Non-pigmented ciliary epithelial cell (primary cell): ENCODE measurements at regions not wholly inside any gene's neighbourhood (a gene's known extent, or its start where the extent isn't known, plus 50 kb on each side); places are given as distances from the start of the nearest gene placed in this dataset.
A peak's percentile ranks its signal among the peaks of the same experiment; 100 is the strongest.

ENCODE experiments used
- DNase-seq: peaks from one replicate; pipeline ENCODE4 v3.0.0-alpha.2; 2010; ENCODE audit warnings: low read depth

GRCh38 chr20:12022126-12022525 is 104.4 kb downstream of the BTBD3 start:
- no peak for DNase-seq

DNA sequence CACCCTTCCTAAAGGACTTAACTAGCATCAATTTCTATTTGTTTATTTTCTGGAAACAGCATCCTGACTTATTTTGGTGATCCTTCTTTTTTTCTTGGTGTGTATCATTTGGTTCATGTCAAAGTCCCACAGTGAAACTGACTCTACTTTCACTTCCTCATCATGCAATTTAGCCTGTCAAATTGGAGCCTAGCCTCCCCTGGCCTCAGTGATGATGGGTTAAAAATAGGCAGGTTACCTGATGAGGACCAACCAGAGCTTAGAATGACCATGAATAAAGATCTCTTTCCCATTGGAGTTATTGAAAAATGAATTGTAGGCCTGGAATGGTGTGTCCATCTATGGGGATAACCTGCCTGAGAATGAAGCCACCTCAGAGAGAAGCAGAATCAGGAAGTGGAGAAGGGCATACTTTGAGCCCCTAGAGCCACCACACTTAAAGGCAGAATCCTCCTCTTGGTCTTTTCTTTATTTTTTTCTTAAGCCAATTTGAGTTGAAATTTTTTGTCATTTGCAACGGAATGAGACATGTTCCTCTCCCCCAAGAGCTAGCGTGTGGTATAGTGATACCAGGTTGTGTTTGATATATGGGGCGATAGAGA is 105.6 kb downstream of the BTBD3 start:
- no peak for DNase-seq

DNA sequence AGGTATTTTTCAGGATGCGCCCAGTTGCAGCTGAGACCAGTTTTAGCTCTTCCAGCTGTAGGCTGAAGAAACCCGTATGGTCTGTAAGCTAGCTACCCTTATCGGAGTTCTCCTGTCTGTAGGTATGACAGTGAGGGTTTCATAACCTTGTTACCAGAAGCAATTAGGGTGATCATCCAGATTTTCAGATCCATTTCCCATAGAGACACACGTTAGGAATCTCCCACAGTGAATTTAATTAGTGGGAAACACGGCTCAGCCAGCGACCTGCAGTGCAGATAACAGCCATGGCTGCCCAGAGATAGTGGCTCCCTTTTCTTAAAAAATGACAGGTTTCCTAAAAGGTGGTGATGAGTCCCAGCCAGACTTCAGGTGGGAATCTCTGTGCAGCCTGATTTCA is 111.1 kb downstream of the BTBD3 start:
- no peak for DNase-seq

DNA sequence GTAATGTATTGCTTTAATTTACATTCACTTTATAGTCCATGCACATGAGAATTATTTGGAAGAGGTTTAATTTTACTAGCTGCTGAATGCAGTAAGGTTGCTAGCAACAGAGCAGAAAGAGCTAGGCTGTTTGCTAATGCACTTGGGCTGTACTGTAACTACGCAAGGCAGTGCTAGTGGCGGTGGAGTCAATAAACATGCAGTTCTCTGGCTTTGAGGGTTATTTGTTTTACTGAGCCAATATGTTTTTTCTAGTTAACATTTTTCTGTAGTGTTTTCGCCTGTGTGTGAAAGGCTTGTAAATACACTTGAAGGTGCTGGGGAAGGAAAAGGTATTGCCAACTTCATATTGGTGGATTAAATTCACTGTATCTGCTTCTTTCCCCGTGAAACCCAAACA is 112.8 kb downstream of the BTBD3 start:
- DNase-seq, result no peak

DNA sequence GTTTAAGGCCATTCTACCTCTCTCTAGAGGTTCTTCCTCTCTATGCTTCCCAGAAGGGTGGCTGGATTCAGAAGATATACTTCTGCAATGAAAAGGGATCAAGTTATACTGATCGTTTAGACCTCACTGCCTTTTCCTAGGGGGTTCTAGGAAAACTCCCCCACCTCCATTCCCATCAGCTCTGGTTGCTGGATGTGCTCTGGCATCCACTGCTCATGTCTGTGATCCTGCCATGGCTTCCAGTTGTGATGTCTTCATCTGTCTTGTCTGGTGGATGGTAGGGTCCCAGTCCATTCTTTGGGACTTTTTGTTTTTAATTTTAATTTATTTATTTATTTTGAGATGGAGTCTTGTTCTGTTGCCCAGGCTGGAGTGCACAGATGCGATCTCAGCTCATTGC is 118.4 kb downstream of the BTBD3 start:
- no peak for DNase-seq

DNA sequence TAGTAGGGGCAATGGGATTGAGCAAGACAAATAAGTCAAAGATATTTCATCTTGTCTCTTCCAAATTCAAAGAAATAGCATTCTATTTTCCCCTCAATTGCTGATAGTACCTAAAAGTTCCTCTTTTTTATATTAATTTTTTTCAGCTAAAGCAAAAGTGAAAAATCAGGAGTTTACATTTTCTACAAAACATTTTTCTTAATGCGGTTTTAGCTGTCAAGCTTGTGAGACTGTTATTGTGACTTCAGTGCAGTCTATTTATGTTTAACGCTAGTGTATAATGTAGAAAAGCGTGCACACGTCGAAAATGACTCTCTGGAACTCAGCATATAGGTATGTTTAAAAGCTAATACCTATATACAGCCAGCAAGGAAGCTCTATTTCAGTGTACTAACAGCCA is 119.8 kb downstream of the BTBD3 start:
- no peak for DNase-seq

DNA sequence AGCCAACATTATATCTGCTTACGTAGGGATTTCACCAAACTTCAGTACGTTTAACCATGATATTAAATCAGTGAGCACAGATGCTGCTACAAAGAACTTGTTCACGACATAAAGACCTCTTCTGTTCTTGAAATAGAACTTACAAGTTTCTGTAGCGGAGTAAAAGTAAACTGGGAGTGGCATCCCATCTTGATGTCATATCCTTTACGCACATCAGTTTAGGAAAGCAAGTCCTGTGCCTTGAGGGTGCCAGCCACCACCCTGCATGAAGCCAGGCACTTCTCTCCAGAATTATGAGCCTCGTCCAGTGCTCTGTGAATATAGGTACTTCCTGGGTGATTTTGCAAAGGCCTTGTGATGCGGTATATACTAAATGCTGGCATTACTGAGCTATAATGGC is 122.6 kb downstream of the BTBD3 start:
- no peak for DNase-seq

DNA sequence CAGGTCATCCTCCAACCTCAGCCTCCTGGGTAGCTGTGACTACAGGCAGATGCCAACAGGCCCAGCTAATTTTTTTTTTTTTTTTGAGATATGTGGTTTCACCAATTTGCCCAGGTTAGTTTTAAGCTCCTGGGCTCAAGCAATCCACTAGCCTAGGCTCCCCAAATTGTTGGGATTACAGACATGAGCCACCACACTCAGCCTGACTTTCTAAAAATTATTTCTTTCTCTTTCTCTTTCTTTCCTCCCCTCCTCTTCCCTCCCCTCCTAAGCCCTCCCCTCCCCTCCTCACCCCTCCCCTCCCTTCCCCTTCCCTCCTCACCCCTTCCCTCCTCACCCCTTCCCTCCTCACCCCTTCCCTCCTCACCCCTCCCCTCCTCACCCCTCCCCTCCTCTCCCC is 127.3 kb downstream of the BTBD3 start:
- DNase-seq, result no peak

DNA sequence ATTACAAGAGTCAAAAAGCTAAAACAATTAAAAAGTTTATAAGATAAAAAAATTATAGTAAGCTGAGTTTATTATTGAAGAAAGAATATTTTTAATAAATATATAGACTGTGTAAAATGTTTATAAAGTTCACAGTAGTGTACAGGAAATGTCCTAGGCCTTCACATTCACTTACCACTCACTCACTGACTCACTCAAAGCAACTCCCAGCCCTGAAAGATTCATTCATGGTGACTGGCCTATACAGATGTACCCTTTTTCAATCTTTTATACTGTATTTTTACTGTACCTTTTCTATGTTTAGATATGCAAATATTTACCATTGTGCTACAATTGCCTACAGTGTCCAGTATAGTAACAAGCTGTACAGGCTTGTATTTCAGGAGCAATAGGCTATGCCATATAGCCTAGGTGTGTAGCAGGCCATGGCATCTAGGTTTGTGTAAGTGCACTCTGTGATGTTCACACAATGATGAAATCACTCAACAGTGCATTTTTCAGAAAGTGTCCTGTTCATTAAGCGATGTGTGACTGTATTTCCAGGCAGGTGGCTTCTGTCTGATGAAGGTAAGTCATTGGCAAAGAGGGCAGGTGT is 130.2 kb downstream of the BTBD3 start:
- peak; percentile 42 for DNase-seq

- DNase-seq, result peak; percentile 48
Measured at GRCh38 chr20:12049125-12049524, 131.4 kb downstream of the BTBD3 start.

DNA sequence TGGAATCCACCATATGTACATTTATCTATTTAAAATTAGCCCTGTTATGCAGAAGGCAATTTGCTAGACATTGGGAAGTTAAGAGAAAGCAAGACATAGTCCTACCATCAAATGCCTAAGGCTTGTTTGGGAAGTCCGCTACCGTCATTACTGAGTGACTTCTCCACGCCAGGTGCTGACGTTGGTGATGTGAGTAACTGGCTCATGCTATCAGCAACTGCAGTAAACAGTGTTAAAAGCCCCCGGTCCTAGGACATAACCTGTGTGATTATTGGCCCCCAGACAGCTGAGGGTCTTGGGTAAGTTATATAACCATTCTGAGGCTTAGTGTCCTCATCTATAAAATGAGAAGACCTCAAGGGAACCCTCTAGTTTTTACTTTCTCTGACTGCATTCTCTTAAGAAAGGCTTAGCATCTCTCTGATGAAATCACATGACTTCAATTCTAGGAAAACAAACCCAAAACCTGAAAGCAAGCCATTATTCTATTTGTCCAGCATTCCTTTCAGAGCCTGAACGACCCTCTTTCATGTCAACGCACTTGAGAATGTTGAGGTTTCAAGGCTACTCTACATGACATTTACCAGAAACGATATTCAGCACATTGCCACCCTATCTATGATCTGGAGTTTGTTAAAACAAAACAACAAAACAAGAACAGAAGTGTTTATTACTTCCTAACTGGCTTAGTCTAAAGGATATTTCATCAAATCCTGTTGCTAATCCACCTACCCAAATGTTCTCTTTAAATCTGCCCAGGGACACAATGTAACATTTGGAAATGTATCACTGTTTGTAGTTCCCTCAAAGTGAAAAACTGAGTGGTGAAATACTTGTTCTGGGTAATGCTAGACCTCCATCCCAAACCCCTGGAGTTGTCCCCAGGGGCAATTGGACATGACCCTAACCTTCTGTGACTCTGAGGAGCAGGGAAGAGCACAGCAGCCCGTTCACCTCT is 133.8 kb downstream of the BTBD3 start:
- no peak for DNase-seq

GRCh38 chr20:12053353-12053752 is 135.7 kb downstream of the BTBD3 start:
- peak; percentile 63 for DNase-seq

- no peak for DNase-seq
Measured at GRCh38 chr20:12054556-12054955, 136.9 kb downstream of the BTBD3 start.

GRCh38 chr20:12055161-12055560 is 137.5 kb downstream of the BTBD3 start:
- no peak for DNase-seq

GRCh38 chr20:12056839-12057238 is 139.1 kb downstream of the BTBD3 start:
- DNase-seq, result no peak

GRCh38 chr20:12057778-12058177 is 140.1 kb downstream of the BTBD3 start:
- DNase-seq, result no peak

DNA sequence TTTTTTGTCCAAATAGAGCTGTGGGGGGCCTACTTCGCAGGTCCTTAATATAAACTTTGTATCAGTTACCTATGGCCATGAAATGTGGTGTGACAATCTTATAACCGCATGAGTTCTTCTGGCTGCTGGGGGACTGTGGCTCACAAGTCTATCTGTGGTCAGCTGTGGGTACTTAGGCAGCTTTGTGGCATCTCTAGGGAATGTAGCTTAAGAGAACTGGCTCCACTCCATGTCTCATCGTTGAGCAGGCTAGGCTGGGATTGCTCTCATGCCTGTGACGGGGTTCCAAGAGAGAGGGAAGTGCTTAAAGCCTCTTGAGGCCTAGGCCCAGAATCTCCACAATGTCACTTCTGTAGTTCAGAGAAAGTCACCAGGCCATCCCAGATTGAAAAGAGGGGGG is 140.5 kb downstream of the BTBD3 start:
- peak; percentile 23 for DNase-seq

- DNase-seq, result no peak
Measured at GRCh38 chr20:12061466-12061865, 143.8 kb downstream of the BTBD3 start.

- no peak for DNase-seq
Measured at GRCh38 chr20:12063106-12063684, 145.5 kb downstream of the BTBD3 start.

GRCh38 chr20:12064540-12064939 is 146.8 kb downstream of the BTBD3 start:
- no peak for DNase-seq

DNA sequence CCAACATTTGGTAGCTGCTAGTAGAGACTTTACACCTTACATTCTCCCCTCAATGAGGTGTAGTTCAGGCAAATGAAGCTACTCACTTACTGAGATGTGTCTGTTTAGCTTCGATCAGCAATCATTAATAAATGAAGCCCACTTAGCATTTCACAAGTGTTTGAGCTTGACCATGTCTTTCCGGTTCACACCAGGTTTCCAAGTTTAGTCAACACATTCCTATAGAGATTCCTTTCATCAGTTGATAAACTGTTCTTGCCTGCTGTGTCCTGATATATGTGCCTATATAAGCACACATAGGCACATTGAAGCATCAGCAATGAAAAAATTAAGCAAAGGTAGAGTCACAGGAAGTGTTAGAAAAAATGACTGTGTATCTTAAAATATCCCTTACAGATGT is 150.0 kb downstream of the BTBD3 start:
- DNase-seq, result no peak

DNA sequence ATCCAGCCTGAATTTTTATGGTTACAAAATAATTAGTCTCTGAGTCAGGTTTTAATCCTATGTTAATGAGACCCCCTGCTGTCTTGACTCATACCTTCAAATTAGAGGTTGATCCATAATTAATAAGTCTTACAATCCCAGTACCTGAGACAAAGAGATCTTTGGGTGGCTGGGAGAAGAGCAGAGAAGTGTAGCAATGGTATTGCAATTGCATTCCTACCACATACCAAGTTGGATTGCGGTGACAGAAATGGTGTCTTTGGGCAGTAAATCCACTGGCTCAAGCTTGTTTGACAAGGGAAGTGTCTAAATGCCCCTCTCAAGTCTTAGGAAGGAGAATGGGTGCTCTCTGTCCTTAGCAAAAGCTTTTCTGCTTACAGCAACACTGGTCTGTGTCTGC is 150.4 kb downstream of the BTBD3 start:
- DNase-seq, result no peak

DNA sequence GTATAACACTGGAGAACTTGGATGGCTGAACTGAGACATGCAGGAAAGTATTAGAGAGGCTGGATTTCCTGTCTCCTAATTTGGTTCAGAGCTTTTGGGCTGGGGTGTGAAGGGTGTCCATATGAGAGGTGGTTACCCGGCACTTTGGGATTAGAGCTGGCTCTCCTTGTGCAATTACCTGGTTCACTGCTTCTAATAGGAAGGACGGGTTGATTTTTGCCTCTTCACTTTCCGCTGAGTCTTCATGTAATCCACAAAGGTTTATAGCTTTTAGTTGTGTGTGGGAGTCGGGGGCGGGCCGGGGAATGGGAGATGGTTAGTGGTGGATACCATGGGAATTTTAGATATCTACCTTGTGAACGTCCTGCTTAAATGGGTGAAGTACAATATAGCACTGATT is 151.5 kb downstream of the BTBD3 start:
- no peak for DNase-seq
